OCI-LY7 (cell line): ENCODE measurements at regions not wholly inside any gene's neighbourhood (a gene's known extent, or its start where the extent isn't known, plus 50 kb on each side); places are given as distances from the start of the nearest gene placed in this dataset.

Experiments
- EZH2phosphoT487 ChIP-seq: fragments of 200-600 bp; sonication (generic); IDR thresholded peaks from 2 replicates; pipeline ENCODE4 v1.6.1; 2018; ENCODE audit warnings: low read depth, borderline replicate concordance, mild to moderate bottlenecking, mixed run types, antibody characterized with exemption, low read length, moderate library complexity, mixed read lengths
- TF ChIP-seq, protein P1 (sequence below): fragments of 200-600 bp; sonication (generic); conservative IDR thresholded peaks from 2 replicates; pipeline ENCODE4 v1.5.1; 2014; ENCODE audit warnings: mild to moderate bottlenecking, antibody characterized with exemption, low read length, moderate library complexity, mixed read lengths

DNA sequence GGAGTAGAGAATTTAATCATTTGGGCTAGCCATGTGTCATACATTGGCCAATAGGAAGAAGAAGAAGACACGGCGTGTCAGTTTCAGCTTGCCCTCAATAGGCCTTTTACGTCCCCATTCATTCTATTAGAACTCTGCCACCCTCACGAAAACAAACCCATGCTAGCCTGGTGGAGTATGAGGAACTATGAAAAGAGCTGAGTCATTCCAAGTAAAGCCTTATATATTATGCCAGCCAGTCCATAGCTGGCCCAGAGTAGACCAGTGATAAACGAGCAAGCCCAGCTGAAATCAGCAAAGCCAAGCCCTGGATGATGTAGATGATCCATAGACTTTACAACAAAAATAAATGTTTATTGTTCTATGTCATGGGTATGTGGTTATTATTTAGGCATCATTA lies 895.1 kb downstream of the TLE1 start:
- TF ChIP-seq, protein P1, sequence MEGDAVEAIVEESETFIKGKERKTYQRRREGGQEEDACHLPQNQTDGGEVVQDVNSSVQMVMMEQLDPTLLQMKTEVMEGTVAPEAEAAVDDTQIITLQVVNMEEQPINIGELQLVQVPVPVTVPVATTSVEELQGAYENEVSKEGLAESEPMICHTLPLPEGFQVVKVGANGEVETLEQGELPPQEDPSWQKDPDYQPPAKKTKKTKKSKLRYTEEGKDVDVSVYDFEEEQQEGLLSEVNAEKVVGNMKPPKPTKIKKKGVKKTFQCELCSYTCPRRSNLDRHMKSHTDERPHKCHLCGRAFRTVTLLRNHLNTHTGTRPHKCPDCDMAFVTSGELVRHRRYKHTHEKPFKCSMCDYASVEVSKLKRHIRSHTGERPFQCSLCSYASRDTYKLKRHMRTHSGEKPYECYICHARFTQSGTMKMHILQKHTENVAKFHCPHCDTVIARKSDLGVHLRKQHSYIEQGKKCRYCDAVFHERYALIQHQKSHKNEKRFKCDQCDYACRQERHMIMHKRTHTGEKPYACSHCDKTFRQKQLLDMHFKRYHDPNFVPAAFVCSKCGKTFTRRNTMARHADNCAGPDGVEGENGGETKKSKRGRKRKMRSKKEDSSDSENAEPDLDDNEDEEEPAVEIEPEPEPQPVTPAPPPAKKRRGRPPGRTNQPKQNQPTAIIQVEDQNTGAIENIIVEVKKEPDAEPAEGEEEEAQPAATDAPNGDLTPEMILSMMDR = no peak
- no peak for TF ChIP-seq EZH2phosphoT487
